Trophoblast cell (in vitro differentiated cells and primary cell): ENCODE measurements at regions not wholly inside any gene's neighbourhood (a gene's known extent, or its start where the extent isn't known, plus 50 kb on each side); places are given as distances from the start of the nearest gene placed in this dataset.

ENCODE experiments used
- DNase-seq, 2 donors: peaks; one replicate each; pipeline ENCODE4 v3.0.0-alpha.2; 2016
- H2AFZ ChIP-seq: 2 replicates; pipeline ENCODE4 v1.6.1; 2013; ENCODE audit warnings: low read length, moderate library complexity, mild to moderate bottlenecking; ENCODE audit not compliant: insufficient read depth, poor library complexity
- H2AK5ac ChIP-seq: 2 replicates; pipeline ENCODE4 v1.6.1; 2013; ENCODE audit warnings: mild to moderate bottlenecking, low read length
- H2BK120ac ChIP-seq: 2 replicates; pipeline ENCODE4 v1.6.1; 2013; ENCODE audit warnings: low read length, mild to moderate bottlenecking, moderate library complexity; ENCODE audit not compliant: insufficient read depth, poor library complexity
- H2BK12ac ChIP-seq: 2 replicates; pipeline ENCODE4 v1.6.1; 2013; ENCODE audit warnings: mild to moderate bottlenecking, low read length, moderate library complexity
- H2BK5ac ChIP-seq: 2 replicates; pipeline ENCODE4 v1.6.1; 2013; ENCODE audit warnings: low read length, low read depth, moderate library complexity, mild to moderate bottlenecking; ENCODE audit not compliant: poor library complexity
- H3K14ac ChIP-seq: 2 replicates; pipeline ENCODE4 v1.6.1; 2013; ENCODE audit warnings: mild to moderate bottlenecking, low read length
- H3K18ac ChIP-seq: 2 replicates; pipeline ENCODE4 v1.6.1; 2013; ENCODE audit warnings: mild to moderate bottlenecking, low read length
- H3K23ac ChIP-seq: 2 replicates; pipeline ENCODE4 v1.6.1; 2013; ENCODE audit warnings: low read length
- H3K27ac ChIP-seq: 2 replicates; pipeline ENCODE4 v1.5.1; 2013; ENCODE audit warnings: low read depth, mild to moderate bottlenecking, inconsistent platforms, low read length, moderate library complexity
- H3K27me3 ChIP-seq: 2 replicates; pipeline ENCODE4 v1.6.1; 2013; ENCODE audit warnings: inconsistent platforms, mild to moderate bottlenecking, low read length, moderate library complexity; ENCODE audit not compliant: insufficient read depth
- H3K36me3 ChIP-seq, 2 experiments: 1 replicate in 1 of 2; 2 replicates in 1 of 2; pipeline ENCODE4 v1.6.1; 2013; ENCODE audit warnings: low read length in 2 of 2, mild to moderate bottlenecking in 2 of 2, moderate library complexity in 1 of 2; ENCODE audit not compliant: insufficient read depth in 2 of 2, control insufficient read depth in 1 of 2
- H3K4ac ChIP-seq: 2 replicates; pipeline ENCODE4 v1.6.1; 2013; ENCODE audit warnings: low read depth, mild to moderate bottlenecking, low read length, moderate library complexity
- H3K4me1 ChIP-seq, 2 experiments: 1 replicate in 1 of 2; 2 replicates in 1 of 2; pipeline ENCODE4 v1.6.1; 2013; ENCODE audit warnings: low read length in 2 of 2, mild to moderate bottlenecking in 2 of 2, moderate library complexity in 1 of 2; ENCODE audit not compliant: insufficient read depth in 2 of 2, control insufficient read depth in 1 of 2
- H3K4me2 ChIP-seq: 2 replicates; pipeline ENCODE4 v1.6.1; 2013; ENCODE audit warnings: inconsistent platforms, mild to moderate bottlenecking, low read length, moderate library complexity
- H3K4me3 ChIP-seq: 2 replicates; pipeline ENCODE4 v1.5.1; 2013; ENCODE audit warnings: mild to moderate bottlenecking, low read depth, low read length, inconsistent platforms
- H3K79me1 ChIP-seq: one replicate; pipeline ENCODE4 v1.6.1; 2013; ENCODE audit warnings: low read length
- H3K79me2 ChIP-seq: 2 replicates; pipeline ENCODE4 v1.6.1; 2013; ENCODE audit warnings: low read length, mild to moderate bottlenecking; ENCODE audit not compliant: control insufficient read depth, insufficient read depth, poor library complexity
- H3K9ac ChIP-seq: 2 replicates; pipeline ENCODE4 v1.6.1; 2013; ENCODE audit warnings: mild to moderate bottlenecking, low read length
- H3K9me3 ChIP-seq: 2 replicates; pipeline ENCODE4 v1.6.1; 2013; ENCODE audit warnings: low read depth, mild to moderate bottlenecking, control low read depth, inconsistent platforms, low read length; ENCODE audit not compliant: insufficient read depth
- H4K12ac ChIP-seq: 2 replicates; pipeline ENCODE4 v1.6.1; 2013; ENCODE audit warnings: low read depth, mild to moderate bottlenecking, low read length, moderate library complexity
- H4K8ac ChIP-seq: 2 replicates; pipeline ENCODE4 v1.6.1; 2013; ENCODE audit warnings: low read depth, mild to moderate bottlenecking, low read length, moderate library complexity
- H4K91ac ChIP-seq: one replicate; pipeline ENCODE4 v1.6.1; 2013; ENCODE audit warnings: low read depth, mild to moderate bottlenecking, low read length, moderate library complexity
- WGBS: extraction: QIAGEN DNeasy Blood & Tissue Kit; methylation state at CpG from one replicate; pipeline ENCODE4 v1.1.7; 2013; ENCODE audit warnings: missing lambda C conversion rate; ENCODE audit not compliant: insufficient read length, insufficient coverage; ENCODE audit errors: extremely low coverage; 5-methylcytosine and 5-hydroxymethylcytosine counted together

GRCh38 chr16:82295290-82296201 lies 125.5 kb upstream of the MPHOSPH6 start:
- Histone ChIP-seq H3K27ac (no peak overlapping the region), H3K4me2 (no peak overlapping the region), H3K4ac (no peak overlapping the region), H3K27me3 (no peaks in the 10 kb centered on the region), H3K9ac (no peak overlapping the region), H4K12ac (no peak overlapping the region), H3K79me1 (no peaks in the 10 kb centered on the region), H4K8ac (no peak overlapping the region), H3K4me3 (no peak overlapping the region), H3K14ac (no peak overlapping the region), H2AFZ (no peak overlapping the region), H3K36me3 (no peaks in the 10 kb centered on the region), H2AK5ac (no peak overlapping the region), H2BK5ac (no peak overlapping the region), H3K4me1 (no peaks in the 10 kb centered on the region), H4K91ac (no peak overlapping the region), H3K79me2 (no peaks in the 10 kb centered on the region), H3K18ac (no peak overlapping the region), H2BK12ac (no peak overlapping the region), H3K9me3 (no peaks in the 10 kb centered on the region), H2BK120ac (no peak overlapping the region), H3K23ac (no peak overlapping the region)
- no peak for DNase-seq
- WGBS: no CpG with 5 or more reads among the region's 9 CpGs

- H3K14ac ChIP-seq: no peak overlapping the region
- WGBS: no CpG with 5 or more reads among the region's 2 CpGs
- no peak overlapping the region for H4K12ac ChIP-seq
- no peak overlapping the region for H3K4ac ChIP-seq
- no peaks in the 10 kb centered on the region for H3K79me1 ChIP-seq
- no peaks in the 10 kb centered on the region for H3K4me1 ChIP-seq
- no peaks in the 10 kb centered on the region for H3K36me3 ChIP-seq
- peak; percentile 74 to 93 for DNase-seq
- peaks cover 2% of the 10 kb centered on the region for H3K9me3 ChIP-seq
- H3K27ac ChIP-seq: no peak overlapping the region
- no peak overlapping the region for H2BK5ac ChIP-seq
- H3K18ac ChIP-seq: no peak overlapping the region
- H2AFZ ChIP-seq: no peak overlapping the region
- no peak overlapping the region for H2AK5ac ChIP-seq
- no peaks in the 10 kb centered on the region for H3K79me2 ChIP-seq
- no peak overlapping the region for H4K8ac ChIP-seq
- no peak overlapping the region for H2BK12ac ChIP-seq
- no peaks in the 10 kb centered on the region for H3K27me3 ChIP-seq
- no peak overlapping the region for H4K91ac ChIP-seq
- no peak overlapping the region for H3K9ac ChIP-seq
- H3K23ac ChIP-seq: no peak overlapping the region
- no peak overlapping the region for H3K4me3 ChIP-seq
- no peak overlapping the region for H2BK120ac ChIP-seq
- H3K4me2 ChIP-seq: no peak overlapping the region
Observed at GRCh38 chr16:82293671-82294070, 123.6 kb upstream of the MPHOSPH6 start.

GRCh38 chr16:82287937-82288336 lies 117.9 kb upstream of the MPHOSPH6 start:
- Histone ChIP-seq H3K4me3 (no peak overlapping the region), H2AK5ac (no peak overlapping the region), H3K9ac (no peak overlapping the region), H4K12ac (no peak overlapping the region), H3K4me1 (no peaks in the 10 kb centered on the region), H4K8ac (no peak overlapping the region), H2BK5ac (no peak overlapping the region), H2BK12ac (no peak overlapping the region), H3K4me2 (no peak overlapping the region), H3K27ac (no peak overlapping the region), H3K14ac (no peak overlapping the region), H3K27me3 (no peaks in the 10 kb centered on the region), H2AFZ (no peak overlapping the region), H3K79me1 (no peaks in the 10 kb centered on the region), H3K18ac (no peak overlapping the region), H3K79me2 (no peaks in the 10 kb centered on the region), H3K4ac (no peak overlapping the region), H4K91ac (no peak overlapping the region), H2BK120ac (no peak overlapping the region), H3K9me3 (peaks cover 2% of the 10 kb centered on the region), H3K36me3 (no peaks in the 10 kb centered on the region), H3K23ac (no peak overlapping the region)
- DNase-seq: no peak
- no CpG with 5 or more reads among the region's 3 CpGs for WGBS

DNA sequence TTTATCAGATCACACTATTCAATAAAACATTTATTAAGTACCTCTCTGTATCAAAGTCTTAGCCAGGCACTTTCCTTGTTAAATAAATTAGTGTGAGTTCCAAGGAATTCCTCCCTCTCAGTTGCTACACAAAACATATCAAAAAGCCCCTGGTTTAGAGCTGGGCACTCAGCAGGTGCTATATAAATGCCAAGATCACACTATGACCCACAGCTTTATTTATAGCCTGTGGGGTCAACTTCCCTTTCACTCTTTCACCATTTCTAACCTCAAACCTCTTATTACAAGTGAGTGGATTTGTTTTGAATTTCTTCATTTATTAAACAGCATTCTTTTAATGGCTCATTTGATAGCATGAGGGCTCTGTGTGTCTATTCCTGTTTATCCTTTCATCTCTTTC lies 112.6 kb upstream of the MPHOSPH6 start:
- H3K23ac ChIP-seq: no peak overlapping the region

More for the DNA sequence above, 112.6 kb upstream of the MPHOSPH6 start:
- Histone ChIP-seq H3K36me3 (no peaks in the 10 kb centered on the region), H2AK5ac (no peak overlapping the region), H4K91ac (no peak overlapping the region), H3K18ac (no peak overlapping the region), H2AFZ (no peak overlapping the region), H3K4ac (no peak overlapping the region), H3K27ac (no peak overlapping the region), H3K14ac (no peak overlapping the region), H3K4me2 (no peak overlapping the region), H2BK120ac (no peak overlapping the region), H3K27me3 (no peaks in the 10 kb centered on the region), H3K9ac (no peak overlapping the region), H3K4me1 (no peaks in the 10 kb centered on the region), H4K8ac (no peak overlapping the region), H4K12ac (no peak overlapping the region), H3K79me1 (no peaks in the 10 kb centered on the region), H3K9me3 (no peaks in the 10 kb centered on the region), H3K4me3 (no peak overlapping the region), H2BK5ac (no peak overlapping the region), H2BK12ac (no peak overlapping the region), H3K79me2 (no peaks in the 10 kb centered on the region)
- no peak for DNase-seq
